Fibroblast of villous mesenchyme (primary cell): ENCODE measurements at regions not wholly inside any gene's neighbourhood (a gene's known extent, or its start where the extent isn't known, plus 50 kb on each side); places are given as distances from the start of the nearest gene placed in this dataset.
"Not testable (repeated sequence)": the region's sequence is repeated elsewhere in the genome, so short reads cannot be mapped to it uniquely, and the experiment has no call there.

Source experiments
- DNase-seq: peaks from one replicate; pipeline ENCODE4 v3.0.0-alpha.2; 2010; ENCODE audit warnings: low read depth
- H3K4me3 ChIP-seq: 2 replicates; pipeline ENCODE4 v1.5.1; 2011; ENCODE audit warnings: low read depth, mild to moderate bottlenecking, low read length
- CTCF ChIP-seq: IDR thresholded peaks from 2 replicates; pipeline ENCODE4 v1.5.1; 2012; ENCODE audit warnings: low read depth, mild to moderate bottlenecking, low read length; ENCODE audit not compliant: insufficient read depth

- no peak for DNase-seq
- H3K4me3 ChIP-seq: no peak overlapping the region
- no peak for TF ChIP-seq CTCF
These were observed 233.3 kb upstream of the ADGRL4 start for GRCh38 chr1:79239840-79240239.

GRCh38 chr1:79235301-79236002, 228.9 kb upstream of the ADGRL4 start:
- no peak for TF ChIP-seq CTCF
- DNase-seq: no peak
- no peak overlapping the region for H3K4me3 ChIP-seq

- no peak overlapping the region for H3K4me3 ChIP-seq
- no peak for TF ChIP-seq CTCF
- DNase-seq: peak; percentile 1
These were observed 226.3 kb upstream of the ADGRL4 start for GRCh38 chr1:79232818-79233217.

- DNase-seq, H3K4me3 ChIP-seq: not testable (repeated sequence)
These were observed 224.2 kb upstream of the ADGRL4 start for GRCh38 chr1:79230751-79231150.

GRCh38 chr1:79226963-79227362, 220.4 kb upstream of the ADGRL4 start:
- no peak for TF ChIP-seq CTCF
- no peak for DNase-seq
- no peak overlapping the region for H3K4me3 ChIP-seq

- H3K4me3 ChIP-seq: no peak overlapping the region
- TF ChIP-seq CTCF: no peak
- DNase-seq: no peak
These were observed 218.0 kb upstream of the ADGRL4 start for GRCh38 chr1:79224537-79224936.

GRCh38 chr1:79220509-79220908, 214.0 kb upstream of the ADGRL4 start:
- no peak overlapping the region for H3K4me3 ChIP-seq

More at GRCh38 chr1:79220509-79220908, 214.0 kb upstream of the ADGRL4 start:
- TF ChIP-seq CTCF: no peak
- no peak for DNase-seq
